Activated naive CD4-positive, alpha-beta T cell treated with Interleukin-2 at 50 U/mL for 16 hours (primary cell): ENCODE measurements at regions not wholly inside any gene's neighbourhood (a gene's known extent, or its start where the extent isn't known, plus 50 kb on each side); places are given as distances from the start of the nearest gene placed in this dataset.
"Not testable (repeated sequence)": the region's sequence is repeated elsewhere in the genome, so short reads cannot be mapped to it uniquely, and the experiment has no call there.

Source experiments
- DNase-seq: peaks from one replicate; pipeline ENCODE4 v3.0.0-alpha.2; 2020

DNA sequence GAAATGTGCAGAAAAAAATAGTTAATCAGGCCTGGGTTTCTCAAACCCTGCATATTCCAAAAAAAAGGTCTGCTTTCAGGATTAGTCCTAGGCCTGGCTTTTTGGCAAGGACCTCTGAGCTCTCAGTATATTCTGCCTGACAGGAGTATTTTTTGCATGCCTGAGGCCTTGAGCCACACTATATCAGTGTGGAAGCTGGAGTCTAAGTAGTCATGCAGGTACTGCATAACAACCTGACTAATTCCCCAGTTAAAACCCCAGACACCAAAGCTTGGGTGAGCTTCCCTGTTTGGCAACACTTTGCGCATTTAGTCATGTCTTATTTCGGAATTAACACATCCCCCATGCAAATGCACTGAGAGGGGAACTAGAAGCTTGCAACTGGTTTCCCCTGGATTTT lies 359.5 kb downstream of the CETN3 start:
- no peak for DNase-seq

DNA sequence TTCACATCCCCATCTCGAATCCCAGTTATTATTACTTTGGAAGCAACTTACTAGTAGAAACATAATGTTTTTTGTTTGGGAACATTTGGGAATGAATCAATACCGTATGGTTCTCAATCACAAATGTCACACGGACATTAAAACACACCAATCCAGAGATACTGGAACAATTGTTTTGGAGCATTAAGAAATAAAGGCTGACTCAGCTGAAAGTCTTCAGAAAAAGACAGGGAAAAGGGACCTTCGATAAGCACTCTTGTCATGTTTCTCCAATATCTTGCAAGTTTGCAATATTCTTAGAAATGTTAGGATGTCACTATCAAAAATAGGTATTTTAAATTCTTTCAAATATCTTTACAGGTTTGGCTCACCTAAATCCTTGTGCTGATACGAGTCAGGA lies 362.4 kb downstream of the CETN3 start:
- no peak for DNase-seq

DNA sequence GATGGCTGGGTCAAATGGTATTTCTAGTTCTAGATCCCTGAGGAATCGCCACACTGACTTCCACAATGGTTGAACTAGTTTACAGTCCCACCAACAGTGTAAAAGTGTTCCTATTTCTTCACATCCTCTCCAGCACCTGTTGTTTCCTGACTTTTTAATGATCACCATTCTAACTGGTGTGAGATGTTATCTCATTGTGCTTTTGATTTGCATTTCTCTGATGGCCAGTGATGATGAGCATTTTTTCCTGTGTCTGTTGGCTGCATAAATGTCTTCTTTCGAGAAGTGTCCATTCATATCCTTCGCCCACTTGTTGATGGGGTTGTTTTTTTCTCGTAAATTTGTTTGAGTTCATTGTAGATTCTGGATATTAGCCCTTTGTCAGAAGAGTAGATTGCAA lies 369.5 kb downstream of the CETN3 start:
- DNase-seq, result not testable (repeated sequence)

GRCh38 chr5:90037646-90038045 lies 371.9 kb downstream of the CETN3 start:
- no peak for DNase-seq

DNA sequence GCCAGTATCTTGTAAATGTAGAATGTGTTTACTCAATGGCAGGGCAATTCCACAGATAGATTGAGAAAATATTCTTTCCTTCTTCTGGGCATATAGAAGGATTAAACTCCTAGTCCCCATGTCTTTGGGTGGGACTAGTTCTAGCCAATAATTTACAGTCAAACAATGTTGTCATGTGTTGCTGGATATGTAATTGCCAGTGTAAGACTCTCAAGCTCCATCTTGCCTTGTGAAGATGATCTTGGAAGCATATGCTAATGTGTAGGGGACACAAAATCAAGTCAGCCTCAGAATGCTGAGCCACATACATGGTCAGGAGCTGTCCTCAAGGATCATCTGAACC lies 386.9 kb downstream of the CETN3 start:
- DNase-seq, result no peak

GRCh38 chr5:90022002-90022710 lies 387.4 kb downstream of the CETN3 start:
- DNase-seq, result no peak

DNA sequence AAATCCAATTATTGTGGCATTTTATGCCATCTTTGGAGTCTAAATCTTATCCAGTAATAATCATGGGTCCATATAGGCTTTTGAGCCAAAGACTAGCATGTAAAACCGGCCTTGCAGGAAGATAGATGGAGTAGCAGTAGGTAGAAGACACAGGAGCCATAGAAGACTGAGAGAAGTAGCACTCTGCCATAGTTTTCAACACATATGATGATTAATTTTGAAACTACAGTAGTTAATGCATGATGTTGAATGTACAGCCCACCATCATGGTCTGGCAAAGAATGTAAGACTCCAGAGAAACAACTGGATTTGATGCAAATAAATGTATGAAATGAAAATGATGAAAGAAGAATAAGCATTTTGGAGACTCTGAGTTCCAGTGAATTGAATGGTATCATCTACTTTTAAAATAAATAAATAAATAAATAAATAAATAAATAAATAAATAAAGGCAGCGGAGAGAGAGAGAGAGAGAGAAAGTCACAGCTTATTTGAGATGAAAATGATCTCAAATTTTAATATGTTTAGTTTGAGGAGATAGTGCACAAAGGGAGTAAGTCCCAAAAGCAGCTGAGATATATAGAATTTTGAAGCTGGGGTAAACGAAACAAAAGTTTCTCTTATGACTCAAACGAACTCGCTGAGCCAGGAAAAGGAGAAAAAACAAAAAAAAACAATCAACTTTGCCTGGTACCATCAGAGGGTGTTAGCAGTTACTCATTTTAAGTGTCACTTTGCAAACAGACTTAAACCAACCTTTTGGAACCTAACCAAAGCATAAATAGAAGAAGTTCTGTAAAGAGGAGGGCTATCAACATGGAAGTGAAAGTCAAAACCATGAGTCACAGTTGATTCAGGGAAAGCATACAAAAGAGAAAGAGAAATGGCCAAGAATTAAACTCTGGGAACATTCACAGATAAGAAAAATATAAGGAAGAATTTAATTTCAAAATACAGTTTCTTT lies 388.7 kb downstream of the CETN3 start:
- DNase-seq, result no peak

DNA sequence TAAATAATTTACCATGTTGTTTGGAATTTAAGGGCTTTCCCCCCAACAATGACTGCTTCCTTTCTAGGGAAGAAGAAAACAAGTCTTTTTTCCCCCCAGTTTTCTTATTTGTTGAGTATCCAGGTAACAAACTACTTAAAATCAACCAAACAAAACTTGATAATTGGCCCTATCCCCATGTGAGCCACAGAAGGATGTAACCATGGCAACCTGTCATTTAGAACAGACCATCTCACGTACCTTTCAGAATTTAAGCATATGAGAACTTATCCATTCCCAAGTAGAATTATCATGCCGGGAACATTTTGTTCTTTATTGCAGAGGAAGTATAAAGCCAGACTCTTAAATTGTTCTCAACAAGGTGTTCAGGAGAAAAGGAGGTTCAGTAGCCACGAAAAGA lies 392.3 kb downstream of the CETN3 start:
- no peak for DNase-seq

DNA sequence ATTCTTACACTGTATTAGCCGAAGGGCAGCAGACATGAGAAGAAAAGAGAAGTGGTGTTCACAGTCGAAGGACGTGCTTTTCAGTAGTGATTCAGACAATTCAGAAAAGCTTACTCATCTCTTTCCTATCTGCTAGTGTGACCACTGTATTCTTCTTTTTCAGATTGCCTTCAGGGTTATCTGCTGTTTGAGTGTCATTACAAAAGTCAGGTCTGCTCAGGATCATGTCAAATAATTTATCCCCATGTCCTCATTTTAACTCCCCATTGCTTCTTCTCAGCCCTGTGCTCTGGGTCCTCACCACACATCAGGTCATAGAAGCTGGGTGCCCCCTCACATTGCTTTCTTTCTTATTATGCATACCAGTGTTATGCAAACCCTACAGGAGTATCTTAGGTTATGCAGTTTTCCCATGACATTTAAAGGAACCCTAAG lies 394.0 kb downstream of the CETN3 start:
- no peak for DNase-seq

DNA sequence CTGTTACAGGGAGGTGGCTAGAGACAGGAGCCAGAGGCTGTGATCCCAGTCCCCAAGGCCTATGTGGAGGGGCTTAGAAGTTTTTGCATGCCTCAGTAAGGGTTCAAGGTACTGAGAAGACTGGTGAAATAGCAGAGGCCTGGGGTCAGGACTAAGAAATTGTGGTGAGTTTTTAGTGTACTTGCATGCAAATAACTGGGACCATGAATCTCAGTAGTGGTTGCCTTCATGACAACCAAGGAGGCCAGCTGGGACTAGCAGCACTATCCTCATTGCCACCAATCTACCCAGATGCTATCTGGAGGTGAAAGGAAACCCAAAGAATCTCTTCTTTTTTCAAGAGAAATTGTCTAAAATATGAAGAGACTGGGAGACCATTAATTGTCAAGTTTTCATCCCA lies 395.1 kb downstream of the CETN3 start:
- DNase-seq, result no peak

DNA sequence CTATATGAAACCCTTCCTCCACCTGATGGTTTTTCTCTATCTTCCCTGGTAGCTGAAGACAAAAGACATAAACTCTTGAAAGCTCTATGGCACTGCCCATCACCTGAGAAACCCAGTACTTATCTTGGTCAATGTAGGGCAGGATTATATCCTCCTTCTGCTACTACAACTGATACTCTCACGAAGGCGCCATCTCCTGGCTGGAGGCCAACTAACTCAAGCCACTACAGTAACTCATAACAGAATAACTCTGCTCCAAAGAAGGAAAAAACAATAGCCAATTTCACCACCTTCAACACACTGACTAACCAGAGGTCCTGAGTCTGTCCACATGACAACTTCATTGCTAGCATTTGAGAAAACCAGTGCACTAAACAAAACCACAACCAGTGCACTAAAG lies 409.2 kb downstream of the CETN3 start:
- DNase-seq, result no peak

- DNase-seq, result no peak
Measured at GRCh38 chr5:89998519-89999305, 410.8 kb downstream of the CETN3 start.

DNA sequence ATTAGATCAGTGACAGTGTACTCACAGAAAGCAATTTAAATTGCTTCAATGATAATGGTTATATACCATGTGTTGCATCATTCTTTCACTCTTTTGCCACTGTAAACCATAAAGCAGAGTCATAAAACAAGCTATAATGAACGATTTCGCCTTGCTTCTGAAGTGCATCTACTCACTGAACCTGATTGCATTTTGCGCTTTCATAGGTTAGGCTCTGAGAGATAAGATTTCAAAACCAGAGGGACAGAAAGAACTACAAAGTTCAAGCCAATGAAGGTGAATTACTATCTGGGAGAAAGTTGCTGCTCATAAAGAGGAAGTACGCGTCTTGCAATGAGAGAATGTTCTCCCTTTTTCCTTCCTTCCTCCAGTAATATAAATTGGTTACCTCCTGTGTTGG lies 412.7 kb downstream of the CETN3 start:
- no peak for DNase-seq

- DNase-seq, result no peak
Measured at GRCh38 chr5:89996335-89996734, 413.2 kb downstream of the CETN3 start.

DNA sequence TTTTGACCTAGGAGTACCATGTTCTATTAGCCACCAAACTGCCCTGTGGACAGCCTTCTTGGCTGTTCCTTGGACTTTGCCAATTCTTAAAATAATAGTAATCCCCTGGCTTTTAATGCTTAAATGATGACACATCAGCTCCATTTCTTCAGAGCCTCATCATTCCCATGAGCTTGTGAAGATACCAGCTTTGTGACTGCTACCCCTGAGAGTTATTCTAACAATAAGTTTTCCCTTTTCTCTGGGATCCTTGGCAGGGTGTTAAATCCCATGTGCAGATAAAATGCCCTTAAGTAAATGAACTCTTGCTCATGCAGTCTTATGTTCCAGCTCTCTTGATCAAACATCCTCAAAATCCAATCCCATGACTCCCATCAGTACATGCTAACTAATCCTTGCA lies 415.3 kb downstream of the CETN3 start:
- DNase-seq, result no peak

GRCh38 chr5:89992201-89992600 lies 417.4 kb downstream of the CETN3 start:
- DNase-seq, result no peak

- DNase-seq, result no peak
Measured at GRCh38 chr5:89991592-89991991, 418.0 kb downstream of the CETN3 start.

DNA sequence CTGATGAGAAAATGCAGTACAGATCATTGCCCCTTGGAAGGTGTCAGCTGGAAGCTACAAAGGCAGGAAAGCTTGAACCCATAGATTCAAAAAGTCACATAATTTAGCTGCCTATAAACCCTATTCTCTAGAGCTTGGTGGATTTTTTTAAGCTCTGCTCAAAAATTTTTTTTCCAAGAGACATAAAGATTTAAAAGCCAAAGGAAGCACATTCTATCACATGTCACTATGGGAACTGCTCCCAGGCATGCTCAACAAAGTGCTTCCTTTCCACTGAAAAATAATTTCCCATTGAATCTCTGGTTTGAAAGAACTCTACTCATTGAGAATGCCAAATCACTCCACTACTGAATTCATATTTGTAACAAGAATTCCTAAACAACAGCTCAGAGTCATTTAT lies 419.8 kb downstream of the CETN3 start:
- no peak for DNase-seq

DNA sequence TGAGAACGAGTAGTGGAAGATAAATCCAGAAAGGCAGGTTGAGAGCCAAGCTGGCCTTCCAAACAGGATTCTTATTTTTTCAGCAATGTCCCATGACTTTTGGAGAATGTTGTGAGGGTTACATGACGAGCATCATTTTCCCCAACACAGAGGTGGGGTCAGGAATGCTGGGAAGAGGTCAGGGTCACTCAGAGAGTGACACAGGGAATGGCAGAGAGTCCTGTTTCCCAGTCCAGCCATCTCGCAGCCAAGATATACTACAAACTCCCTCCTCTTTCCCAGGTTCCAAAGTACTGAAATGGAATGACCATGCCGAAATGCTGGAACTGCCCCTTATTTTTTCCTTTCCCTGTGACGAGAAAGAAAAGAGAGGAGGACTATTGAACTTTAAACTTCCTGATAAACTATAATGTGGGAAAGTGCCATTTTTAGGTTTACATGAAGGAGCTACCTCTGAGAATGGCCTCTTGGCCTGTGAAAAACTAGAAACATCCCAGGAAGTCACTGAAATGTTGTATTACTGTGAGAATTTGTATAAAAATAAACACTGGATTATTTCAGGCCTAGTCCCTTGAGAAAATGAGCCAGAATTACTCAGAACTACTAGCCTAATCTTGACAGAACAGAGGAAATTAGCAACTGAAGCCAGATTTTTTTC lies 420.4 kb downstream of the CETN3 start:
- DNase-seq, result no peak

GRCh38 chr5:89988129-89988810 lies 421.3 kb downstream of the CETN3 start:
- no peak for DNase-seq

DNA sequence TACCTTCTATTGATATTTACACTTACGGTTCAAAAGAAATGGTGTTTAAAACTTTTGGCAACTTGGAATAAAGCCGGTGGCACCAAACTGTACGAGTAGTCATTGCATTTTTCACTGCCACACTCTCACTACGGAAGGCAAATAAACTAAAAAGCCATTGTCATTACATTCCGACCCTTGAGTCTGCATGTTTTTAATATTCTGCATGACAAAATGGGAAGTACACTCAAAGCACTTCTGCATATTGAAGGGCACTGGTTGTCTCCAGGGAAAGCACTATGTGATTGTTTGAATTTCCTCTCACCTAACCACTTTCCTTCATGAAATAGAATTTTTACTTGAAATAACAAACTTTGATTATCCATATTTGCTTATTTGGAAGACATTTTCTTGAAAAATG lies 426.3 kb downstream of the CETN3 start:
- DNase-seq, result no peak
